ENCODE measurements at regions not wholly inside any gene's neighbourhood (a gene's known extent, or its start where the extent isn't known, plus 50 kb on each side); places are given as distances from the start of the nearest gene placed in this dataset.

GRCh38 chr1:87916965-87917364 is 588.3 kb downstream of the LMO4 start:
- ATAC-seq = peak; percentile 48; the same call in 2 of the 3 replicates
- TF ChIP-seq ZC3H10 (CRISPR knock-in tag; IDR thresholded peaks at IDR 0.05) (no peak), TCF4 (CRISPR knock-in tag; IDR thresholded peaks at IDR 0.05; ENCODE audit: borderline replicate concordance) (no peak), ESRRG (CRISPR knock-in tag; IDR thresholded peaks at IDR 0.05) (no peak), OSR1 (CRISPR knock-in tag; IDR thresholded peaks at IDR 0.05) (no peak), ISL1 (CRISPR knock-in tag; IDR thresholded peaks at IDR 0.05) (no peak), GLIS3 (CRISPR knock-in tag; IDR thresholded peaks at IDR 0.05) (no peak)

DNA sequence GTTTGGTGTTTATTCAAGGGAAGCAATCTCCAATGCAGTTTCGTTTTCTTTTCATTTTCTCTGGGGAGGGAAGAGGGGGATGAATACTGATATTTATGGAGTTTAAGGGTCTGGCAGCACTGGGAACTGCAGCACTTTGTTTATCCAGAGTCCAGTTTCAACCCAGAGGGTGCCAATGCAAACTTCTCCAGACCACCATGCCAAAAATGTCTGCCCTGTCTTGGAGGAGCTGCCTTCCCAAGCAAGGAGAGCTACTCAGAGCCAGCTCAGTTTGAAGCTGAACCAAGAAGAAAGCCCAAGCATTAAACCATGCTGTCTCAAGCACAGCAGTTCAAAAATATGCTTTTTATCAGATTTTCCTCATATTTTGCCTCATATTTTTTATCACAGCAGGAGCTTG is 589.7 kb downstream of the LMO4 start:
- ATAC-seq = peak; percentile 57
- TF ChIP-seq CREB5 (CRISPR knock-in tag; IDR thresholded peaks at IDR 0.05; ENCODE audit: low read depth) (no peak), ZNF8 (CRISPR knock-in tag; IDR thresholded peaks at IDR 0.05) (no peak), CSDC2 (CRISPR knock-in tag; IDR thresholded peaks at IDR 0.05) (no peak)
- TF ChIP-seq, protein P1, sequence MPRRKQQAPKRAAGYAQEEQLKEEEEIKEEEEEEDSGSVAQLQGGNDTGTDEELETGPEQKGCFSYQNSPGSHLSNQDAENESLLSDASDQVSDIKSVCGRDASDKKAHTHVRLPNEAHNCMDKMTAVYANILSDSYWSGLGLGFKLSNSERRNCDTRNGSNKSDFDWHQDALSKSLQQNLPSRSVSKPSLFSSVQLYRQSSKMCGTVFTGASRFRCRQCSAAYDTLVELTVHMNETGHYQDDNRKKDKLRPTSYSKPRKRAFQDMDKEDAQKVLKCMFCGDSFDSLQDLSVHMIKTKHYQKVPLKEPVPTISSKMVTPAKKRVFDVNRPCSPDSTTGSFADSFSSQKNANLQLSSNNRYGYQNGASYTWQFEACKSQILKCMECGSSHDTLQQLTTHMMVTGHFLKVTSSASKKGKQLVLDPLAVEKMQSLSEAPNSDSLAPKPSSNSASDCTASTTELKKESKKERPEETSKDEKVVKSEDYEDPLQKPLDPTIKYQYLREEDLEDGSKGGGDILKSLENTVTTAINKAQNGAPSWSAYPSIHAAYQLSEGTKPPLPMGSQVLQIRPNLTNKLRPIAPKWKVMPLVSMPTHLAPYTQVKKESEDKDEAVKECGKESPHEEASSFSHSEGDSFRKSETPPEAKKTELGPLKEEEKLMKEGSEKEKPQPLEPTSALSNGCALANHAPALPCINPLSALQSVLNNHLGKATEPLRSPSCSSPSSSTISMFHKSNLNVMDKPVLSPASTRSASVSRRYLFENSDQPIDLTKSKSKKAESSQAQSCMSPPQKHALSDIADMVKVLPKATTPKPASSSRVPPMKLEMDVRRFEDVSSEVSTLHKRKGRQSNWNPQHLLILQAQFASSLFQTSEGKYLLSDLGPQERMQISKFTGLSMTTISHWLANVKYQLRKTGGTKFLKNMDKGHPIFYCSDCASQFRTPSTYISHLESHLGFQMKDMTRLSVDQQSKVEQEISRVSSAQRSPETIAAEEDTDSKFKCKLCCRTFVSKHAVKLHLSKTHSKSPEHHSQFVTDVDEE (CRISPR knock-in tag; IDR thresholded peaks at IDR 0.05) = no peak

- TF ChIP-seq SNAI2 (CRISPR knock-in tag; IDR thresholded peaks at IDR 0.05) (no peak), GLIS3 (CRISPR knock-in tag; IDR thresholded peaks at IDR 0.05) (no peak), ZFP30 (CRISPR knock-in tag; IDR thresholded peaks at IDR 0.05) (no peak), CREB5 (CRISPR knock-in tag; IDR thresholded peaks at IDR 0.05; ENCODE audit: low read depth) (no peak), ZC3H10 (CRISPR knock-in tag; IDR thresholded peaks at IDR 0.05) (no peak), ZNF565 (CRISPR knock-in tag; conservative IDR thresholded peaks at IDR 0.05; ENCODE audit: low read depth) (no peak), TCF4 (CRISPR knock-in tag; IDR thresholded peaks at IDR 0.05; ENCODE audit: borderline replicate concordance) (no peak), PATZ1 (CRISPR knock-in tag; IDR thresholded peaks at IDR 0.05; ENCODE audit: borderline replicate concordance) (no peak), BACH2 (CRISPR knock-in tag; IDR thresholded peaks at IDR 0.05; ENCODE audit: borderline replicate concordance) (no peak), ISL1 (CRISPR knock-in tag; IDR thresholded peaks at IDR 0.05) (no peak), ZNF8 (CRISPR knock-in tag; IDR thresholded peaks at IDR 0.05) (no peak), CSDC2 (CRISPR knock-in tag; IDR thresholded peaks at IDR 0.05) (no peak)
- TF ChIP-seq, protein P2, sequence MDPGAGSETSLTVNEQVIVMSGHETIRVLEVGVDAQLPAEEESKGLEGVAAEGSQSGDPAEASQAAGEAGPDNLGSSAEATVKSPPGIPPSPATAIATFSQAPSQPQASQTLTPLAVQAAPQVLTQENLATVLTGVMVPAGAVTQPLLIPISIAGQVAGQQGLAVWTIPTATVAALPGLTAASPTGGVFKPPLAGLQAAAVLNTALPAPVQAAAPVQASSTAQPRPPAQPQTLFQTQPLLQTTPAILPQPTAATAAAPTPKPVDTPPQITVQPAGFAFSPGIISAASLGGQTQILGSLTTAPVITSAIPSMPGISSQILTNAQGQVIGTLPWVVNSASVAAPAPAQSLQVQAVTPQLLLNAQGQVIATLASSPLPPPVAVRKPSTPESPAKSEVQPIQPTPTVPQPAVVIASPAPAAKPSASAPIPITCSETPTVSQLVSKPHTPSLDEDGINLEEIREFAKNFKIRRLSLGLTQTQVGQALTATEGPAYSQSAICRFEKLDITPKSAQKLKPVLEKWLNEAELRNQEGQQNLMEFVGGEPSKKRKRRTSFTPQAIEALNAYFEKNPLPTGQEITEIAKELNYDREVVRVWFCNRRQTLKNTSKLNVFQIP (CRISPR knock-in tag; IDR thresholded peaks at IDR 0.05; ENCODE audit: borderline replicate concordance, low read depth) = no peak
- TF ChIP-seq, protein P1 (CRISPR knock-in tag; IDR thresholded peaks at IDR 0.05) = no peak
- TF ChIP-seq, protein P3, sequence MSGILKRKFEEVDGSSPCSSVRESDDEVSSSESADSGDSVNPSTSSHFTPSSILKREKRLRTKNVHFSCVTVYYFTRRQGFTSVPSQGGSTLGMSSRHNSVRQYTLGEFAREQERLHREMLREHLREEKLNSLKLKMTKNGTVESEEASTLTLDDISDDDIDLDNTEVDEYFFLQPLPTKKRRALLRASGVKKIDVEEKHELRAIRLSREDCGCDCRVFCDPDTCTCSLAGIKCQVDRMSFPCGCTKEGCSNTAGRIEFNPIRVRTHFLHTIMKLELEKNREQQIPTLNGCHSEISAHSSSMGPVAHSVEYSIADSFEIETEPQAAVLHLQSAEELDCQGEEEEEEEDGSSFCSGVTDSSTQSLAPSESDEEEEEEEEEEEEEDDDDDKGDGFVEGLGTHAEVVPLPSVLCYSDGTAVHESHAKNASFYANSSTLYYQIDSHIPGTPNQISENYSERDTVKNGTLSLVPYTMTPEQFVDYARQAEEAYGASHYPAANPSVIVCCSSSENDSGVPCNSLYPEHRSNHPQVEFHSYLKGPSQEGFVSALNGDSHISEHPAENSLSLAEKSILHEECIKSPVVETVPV (CRISPR knock-in tag; IDR thresholded peaks at IDR 0.05) = no peak
- ATAC-seq = no peak
Measured at GRCh38 chr1:87922885-87923284, 594.2 kb downstream of the LMO4 start.
